GM21529 (cell line): ENCODE measurements at regions not wholly inside any gene's neighbourhood (a gene's known extent, or its start where the extent isn't known, plus 50 kb on each side); places are given as distances from the start of the nearest gene placed in this dataset.
A peak's percentile ranks its signal among the peaks of the same experiment; 100 is the strongest.

Source experiments
- ATAC-seq: cut with Tn5 transposase; IDR thresholded peaks from one replicate; pipeline ENCODE4 v1.9.1; 2021; ENCODE audit not compliant: unreplicated experiment

DNA sequence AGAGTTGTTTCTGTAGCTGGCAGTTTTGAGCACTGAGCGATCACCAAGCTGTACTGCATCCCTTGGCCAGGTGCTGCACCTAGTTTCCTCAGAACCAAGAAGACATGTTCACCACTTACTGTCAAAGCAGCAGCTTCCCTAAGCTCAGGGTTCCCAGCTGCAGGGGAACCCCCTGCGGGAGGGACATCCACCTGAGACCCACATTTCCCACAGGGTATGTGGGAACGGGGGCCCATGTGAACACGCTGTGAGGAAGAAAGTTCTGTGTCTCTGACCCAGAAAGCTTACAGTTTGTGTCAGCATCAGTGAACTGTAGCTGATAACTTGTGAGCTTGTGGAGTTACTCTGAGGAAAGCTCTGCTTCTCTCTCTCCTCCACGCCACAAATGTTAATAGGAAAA is 436.8 kb upstream of the IGFBP3 start:
- ATAC-seq = no peak

DNA sequence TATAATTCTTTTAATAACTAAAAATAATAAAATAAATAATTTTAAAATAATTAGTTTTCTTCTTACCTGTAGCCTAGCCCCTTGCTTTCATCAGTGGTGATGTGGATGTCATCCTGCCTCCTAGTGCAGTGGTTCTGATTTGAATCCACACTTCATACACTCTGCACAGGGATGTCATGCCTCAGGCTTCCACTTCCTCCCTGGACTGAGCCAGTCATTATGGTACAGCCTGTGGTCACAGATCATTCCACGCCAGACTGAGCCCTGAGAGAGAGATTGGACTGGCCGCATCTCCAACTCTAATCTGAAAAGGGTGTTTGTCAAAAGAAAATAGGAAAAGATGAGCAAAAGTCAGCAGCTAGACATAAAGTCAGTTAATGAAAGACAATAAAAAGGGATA is 436.2 kb upstream of the IGFBP3 start:
- ATAC-seq = peak; percentile 69

DNA sequence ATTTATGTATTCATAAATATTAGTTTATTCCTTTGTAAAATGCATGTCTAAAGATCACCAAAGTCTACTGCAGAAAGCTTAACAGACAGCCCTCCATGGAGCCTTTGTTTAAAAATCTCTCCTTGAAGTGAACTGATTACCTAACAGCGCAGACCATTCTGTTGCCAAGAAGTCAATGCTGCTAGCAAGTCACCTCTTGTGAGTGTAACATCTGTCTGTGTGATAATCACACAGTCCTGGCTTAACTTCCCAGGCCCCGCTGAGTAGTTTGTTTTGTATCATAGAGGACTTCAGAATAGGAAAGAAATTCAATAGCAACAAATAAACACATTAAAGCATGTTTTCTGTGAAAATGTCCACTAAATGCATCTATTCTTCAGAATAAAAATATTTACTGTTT is 435.3 kb upstream of the IGFBP3 start:
- no peak for ATAC-seq

DNA sequence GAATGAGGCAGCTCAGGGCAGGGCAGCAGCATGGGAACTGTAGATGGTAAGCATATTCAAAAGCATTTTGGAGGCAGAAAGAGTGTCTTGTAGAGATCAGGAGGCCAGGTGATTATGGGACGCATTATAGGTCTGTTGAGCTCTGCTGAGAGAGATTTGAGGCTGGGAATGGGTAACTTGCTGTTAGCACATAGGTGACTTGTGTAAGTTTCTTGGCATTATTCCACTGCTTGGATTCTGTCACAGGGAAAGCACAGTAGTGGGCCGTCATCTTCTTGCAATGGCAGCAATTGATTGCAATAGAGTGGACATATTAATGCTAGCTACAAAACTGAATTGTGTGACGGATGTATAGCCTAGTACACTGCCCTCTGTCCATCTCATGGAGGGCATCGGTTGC is 434.3 kb upstream of the IGFBP3 start:
- no peak for ATAC-seq

DNA sequence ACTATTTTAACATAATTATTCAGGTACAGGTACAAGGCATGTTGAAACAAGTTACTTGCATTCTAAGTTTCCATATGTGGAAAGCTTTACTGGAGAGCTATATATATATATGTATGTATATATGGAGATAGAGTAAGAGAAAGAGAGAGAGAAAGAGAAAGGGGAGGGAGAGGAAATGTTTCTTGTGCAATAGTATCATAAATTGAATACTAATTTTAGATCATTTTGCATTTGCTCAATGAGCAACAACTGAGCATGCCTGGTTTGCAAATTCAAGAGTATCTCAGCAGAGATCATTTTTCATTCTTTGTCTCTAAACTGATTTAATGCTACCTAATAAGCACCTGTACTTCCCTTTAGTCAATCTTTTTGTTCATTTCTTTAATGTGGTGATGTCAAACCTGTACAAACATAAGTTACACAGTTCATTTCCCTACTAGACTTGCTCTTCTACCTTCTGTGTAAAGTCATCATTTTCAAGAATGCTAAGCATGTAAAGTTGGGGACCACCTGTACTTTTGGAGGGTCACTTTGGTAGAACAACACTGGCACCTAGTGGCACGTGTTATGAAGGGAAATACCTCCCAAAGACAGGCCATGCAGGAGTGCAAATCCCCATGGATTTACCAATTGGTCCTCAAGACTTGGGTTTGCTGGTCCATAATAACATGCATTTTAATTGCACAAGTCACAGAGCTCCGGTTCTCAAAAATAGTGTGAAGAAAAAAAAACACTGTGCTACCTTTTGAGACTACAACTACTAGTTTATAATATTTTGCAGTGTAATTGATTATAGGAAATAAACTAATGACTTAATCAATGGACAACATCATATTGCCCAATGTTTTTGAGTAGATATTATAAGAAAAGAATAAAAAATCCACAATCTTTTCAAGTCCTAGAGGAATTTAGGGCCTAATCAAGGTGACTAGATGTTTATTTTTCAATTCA is 431.2 kb upstream of the IGFBP3 start:
- ATAC-seq = no peak

DNA sequence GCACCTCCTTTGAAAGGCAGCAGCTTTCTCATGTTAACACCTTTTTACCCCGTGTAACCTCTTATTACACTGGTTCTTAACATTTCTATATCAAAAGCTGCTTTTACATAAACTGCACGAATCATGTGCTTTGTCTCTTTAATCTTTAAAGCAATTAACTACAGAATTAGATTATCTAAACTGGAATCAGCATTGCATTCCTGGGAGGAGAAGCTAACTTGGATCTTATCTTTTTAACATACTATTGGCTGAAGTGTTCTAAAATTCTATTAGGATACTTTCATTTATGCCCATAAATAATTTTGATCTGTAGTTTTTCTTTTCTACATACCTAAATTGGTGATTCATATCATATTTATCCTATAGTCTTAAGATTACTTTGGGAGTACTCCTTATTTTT is 428.4 kb upstream of the IGFBP3 start:
- no peak for ATAC-seq

DNA sequence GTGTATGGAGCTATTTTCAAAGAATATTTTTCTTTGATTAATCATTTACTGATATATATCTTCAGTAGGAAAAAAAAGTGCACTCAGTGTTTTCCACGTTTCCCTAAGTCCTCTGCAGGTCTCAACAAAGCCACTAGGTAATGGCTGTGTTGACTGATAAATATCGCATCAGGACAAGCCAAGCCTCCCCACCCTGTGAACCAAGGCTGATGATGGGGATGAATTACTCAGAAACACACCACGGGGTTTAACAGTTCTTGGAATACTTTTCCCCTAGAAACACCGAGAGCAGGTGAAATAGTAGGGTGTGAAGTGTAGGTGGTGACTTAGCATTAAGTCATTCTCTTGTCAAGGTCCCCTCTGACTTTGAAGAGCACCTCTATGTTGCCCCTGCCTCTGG is 423.5 kb upstream of the IGFBP3 start:
- ATAC-seq = no peak

DNA sequence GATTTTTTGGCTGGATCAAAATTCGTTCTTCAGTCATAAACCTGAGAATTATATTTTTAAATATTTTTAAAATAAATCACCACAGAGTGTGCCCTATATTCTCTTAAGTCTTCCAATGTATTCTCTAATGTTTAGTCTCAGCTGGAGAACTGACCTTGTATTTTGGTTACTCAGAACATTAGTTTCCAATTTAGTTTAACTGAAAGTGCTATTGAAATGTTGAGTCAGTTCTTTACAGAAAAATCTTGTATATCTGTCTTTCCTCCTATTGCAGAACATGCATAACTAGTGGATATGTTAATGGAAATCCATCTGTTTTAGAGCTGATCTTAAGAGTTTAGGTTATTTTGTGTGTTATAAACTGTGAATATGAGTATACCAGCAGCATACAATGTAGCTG is 422.7 kb upstream of the IGFBP3 start:
- no peak for ATAC-seq

DNA sequence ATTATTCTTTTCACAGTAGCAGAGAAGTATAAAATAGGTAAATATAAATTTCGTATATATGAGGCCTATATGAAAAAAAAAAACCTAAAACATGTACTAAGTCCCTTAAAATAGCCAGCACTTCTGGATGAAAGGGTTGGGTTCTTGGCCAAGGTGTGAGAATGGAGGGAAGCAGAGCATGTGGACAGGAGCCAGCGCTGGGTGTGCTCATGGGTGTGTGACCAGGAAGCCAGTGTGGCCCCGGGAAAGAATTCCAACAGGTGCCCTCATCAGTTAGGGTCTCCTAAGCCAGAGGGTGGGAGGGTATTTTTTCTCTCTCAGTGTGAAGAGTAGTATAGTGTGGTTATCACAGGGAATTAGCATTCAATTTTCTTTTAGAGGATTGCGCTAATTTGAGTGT is 401.9 kb upstream of the IGFBP3 start:
- no peak for ATAC-seq

DNA sequence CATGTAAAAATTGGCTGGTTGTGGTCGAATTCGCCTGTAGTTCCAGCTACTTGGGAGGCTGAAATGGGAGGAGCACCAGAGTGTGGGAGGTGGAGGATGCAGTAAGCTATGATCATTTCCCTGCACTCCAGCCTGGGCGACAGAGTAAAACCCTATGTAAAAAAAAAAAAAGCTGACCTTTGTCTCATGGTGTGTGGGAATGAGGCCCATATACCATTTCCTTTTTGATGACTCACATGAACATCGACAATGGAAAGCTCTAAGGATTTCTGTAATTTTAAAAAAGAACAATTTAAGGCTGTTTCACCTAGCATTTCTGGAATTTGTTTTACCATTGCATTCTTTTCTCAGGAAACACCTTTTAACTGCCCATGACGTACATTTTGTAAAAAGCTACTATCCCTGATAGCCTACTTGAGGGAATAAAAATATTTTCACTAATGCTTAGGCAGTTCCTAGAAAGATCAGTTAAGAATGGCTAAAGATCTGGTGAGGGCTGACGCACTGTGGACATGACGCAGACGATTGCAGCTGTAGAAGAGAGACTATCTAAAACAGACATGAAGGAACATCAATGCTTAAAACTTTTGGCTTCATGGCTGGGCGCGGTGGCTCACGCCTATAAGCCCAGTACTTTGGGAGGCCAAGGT is 400.6 kb upstream of the IGFBP3 start:
- ATAC-seq = no peak

DNA sequence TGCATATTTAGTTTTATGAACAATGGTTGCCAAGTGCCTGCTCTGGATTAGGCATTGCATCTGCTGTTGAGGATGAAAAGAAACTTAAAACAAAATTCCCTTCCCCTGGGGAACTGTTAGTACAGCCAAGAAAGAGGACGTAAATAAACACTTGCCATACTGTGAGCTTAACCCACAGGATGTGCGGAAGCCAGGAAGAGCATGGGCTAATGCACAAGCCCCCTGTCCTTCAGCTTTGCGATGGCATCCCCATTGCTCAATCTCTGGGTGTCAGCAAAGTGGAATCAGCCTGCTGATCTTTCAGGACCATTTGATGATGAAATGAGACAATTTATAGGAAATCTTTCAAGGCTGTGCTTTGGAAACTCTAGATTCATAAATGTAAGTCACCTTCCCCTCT is 399.9 kb upstream of the IGFBP3 start:
- no peak for ATAC-seq

DNA sequence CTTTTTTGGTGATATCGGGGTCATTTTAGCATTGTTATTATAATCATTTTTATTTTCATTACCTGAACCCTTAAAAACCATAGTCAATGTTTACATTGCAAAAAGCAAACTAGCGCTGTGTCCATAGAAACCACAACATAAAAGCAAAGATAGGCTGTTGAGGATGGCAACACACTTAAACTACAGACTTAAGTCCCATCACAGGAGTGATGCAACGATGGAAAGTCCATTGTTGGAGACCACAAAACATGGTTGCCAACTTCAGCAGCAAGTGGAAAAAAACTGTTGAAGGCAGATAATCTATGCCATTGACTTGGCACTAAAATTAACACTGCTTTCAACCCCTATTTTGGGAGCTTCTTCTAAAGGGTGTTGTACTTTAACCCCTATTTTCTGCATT is 398.8 kb upstream of the IGFBP3 start:
- no peak for ATAC-seq

DNA sequence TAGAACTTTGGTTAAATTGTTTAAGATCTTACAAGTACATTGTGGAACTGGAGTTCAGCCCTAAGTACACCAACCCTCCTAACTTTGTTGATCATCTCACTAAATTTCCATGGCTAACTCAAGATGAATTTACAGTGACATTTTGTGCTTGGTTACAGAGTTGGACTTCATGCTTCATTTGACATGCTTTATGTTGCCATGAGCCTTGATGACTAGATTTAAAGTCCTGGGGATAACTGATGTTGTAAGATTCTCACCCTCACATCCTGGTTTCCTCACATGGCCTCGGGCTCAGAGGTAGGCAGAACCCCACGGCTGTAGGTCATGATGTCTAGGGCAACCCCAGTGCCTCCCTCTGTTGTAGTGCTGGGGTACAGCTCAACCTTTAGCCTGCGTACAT is 397.2 kb upstream of the IGFBP3 start:
- ATAC-seq = no peak

DNA sequence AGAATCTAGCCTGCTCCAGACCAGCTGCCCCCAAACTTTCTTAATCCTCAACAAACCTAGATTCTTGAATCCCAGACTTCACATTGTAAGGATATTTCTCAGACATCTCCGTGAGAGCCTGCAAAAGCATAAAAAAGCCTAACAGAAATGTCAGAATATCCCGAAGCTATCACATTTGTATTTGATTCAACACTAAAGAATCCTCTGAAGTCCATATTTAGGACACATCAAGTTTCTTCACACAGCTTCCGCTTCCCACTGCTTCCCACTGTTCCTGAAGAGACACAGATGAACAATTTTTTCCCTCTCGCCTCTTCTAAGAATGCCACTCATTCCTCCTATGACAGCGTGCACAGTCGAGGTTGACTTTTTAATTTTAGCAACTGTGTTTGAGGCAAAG is 396.2 kb upstream of the IGFBP3 start:
- no peak for ATAC-seq

DNA sequence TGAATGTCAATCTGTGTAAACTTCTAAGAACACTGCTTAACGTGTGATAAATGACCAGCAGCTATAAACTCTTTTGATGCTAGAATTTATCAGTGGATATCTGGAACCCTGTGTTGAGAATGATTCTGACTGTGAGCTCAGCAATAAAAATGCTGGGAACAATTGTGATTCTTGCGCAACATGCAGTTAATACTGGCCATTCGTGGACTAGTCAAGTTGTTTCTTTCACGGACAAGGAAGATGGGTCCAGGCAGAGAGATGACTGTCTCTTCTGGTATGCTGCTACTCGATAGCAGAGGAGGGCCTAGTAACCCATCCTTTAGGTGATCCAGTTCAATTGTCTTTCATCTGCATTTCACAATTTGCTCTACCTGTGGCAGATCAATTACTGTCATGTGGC is 394.8 kb upstream of the IGFBP3 start:
- ATAC-seq = no peak

DNA sequence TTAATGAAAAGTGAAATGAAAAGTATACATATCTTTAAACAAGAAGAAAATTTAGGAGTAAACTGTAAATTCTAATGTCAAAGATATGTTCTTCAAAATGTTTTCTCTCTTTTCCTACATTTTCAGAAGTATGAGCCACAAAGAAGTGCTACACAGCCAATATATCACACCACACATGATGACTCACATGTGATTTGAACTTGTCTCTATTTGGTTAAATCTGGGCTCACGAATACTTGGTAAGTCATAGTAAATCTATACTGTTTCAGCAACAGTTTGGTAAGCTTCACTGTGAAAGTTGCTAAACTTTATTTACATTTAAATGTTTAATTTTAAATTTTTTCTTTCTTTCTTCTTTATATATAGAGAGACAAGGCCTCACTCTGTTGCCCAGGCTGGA is 380.6 kb upstream of the IGFBP3 start:
- no peak for ATAC-seq

DNA sequence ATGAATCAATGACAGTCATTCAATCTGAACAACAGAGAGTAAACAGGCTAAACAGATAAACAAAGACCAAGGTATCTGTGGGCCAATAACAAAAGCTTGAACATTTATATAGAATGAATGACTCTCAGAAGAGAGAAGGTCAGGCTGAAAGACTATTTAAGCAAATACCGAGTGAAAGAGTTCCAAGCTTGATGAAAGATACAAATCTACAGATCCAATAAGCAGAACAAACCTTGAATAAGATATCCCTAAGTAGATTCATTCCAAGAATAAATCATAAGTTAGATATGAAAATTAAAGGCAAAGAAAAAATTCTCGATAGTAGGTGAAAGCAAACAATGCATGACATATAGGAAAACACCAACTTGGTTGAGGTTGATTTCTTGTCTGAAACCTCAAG is 376.4 kb upstream of the IGFBP3 start:
- no peak for ATAC-seq

DNA sequence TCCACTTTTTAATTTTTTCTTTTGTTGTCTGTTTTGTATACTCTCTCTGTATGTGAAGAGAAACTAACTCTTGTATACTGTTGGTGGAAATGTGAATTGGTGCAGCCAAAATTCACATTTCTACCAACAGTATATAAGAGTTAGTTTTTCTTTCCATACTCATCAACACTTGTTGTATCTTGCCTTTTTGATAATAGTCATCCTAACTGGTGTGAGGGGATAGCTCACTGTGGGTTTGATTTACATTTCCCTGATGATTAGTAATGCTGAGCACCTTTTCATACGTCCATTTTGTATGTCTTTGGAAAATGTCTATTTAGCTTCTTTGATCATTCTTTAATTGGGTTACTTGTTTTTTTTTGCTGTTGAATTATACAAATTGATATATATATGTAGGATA is 375.5 kb upstream of the IGFBP3 start:
- ATAC-seq = no peak

DNA sequence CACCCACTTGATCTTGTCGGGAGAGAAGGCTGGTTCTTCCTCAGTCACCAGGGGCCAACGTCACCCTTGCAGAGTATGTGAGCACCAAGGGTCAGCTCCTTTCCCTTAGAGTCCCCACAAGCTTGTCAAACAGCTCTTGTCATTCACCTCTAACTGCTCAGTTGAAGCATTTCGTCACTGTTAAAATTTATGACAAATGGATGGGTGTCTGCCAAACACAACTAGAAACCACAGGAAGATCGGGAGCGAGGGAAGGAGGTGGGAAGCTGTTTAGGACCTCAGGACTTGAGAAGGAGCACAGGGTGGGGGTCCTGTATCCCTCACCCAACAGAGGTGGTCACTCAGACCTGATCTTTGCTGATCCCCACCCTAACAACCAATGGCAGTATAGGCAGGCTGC is 373.3 kb upstream of the IGFBP3 start:
- ATAC-seq = no peak

DNA sequence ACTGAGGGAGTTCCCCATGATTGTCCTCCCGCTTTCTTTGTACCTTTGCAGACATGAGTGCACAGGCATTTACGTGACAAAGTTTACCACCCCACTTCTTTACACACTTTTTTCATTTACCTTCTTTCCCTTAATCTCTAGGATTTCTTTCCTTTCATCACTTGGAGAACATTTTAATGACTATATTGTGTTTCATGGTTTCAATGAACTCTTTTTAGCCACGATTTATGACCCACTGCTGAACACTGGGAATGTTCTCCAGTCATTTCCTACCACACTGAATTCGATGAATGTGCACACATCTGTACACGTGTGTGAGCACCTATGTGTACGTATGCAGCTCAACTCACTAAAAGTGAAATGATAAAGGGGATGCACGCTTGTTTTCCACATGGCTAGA is 371.7 kb upstream of the IGFBP3 start:
- no peak for ATAC-seq

DNA sequence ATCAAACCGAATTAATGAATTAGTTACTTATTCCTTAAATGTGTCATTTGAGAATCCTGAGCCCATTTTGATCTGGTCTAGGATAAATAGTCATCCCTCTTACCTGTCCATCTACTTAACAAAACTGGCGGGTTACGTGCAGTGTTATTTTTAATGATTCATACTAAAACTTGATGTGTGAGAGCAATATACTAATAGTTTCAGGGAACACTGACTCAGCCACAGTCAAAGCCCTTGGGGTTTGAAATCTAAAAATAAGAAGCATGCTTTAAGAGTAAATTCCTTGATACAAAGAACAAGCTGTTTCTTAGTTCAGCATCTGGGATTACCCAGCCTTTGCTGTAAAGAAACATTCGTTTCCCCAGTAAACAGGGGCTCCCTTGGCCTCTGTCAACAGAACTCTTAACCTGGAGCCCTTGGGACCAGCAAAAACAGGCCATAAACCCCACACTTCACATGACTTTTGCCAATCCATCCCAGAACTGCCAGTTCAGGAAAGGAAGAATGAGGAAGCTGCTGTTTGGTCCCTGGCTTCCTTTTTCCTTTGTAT is 370.6 kb upstream of the IGFBP3 start:
- ATAC-seq = peak; percentile 60

DNA sequence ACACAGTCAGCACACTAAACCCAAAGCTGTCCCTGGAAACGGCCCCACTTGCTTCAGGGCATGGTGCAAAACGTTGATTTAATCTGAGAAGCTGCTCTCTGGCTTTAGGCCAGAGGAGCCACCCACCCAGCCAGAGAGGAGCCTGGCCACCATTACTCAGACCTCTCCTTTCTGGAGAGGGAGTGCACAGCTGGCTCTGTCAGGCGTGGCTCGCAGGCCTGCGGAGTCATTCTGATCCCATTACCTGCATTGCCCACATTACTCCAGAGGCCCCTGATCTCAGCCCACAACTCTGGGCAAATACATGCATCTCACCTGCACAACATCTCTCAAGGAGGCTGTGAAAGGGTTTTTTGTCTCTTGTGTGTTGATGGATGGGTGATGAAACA is 370.0 kb upstream of the IGFBP3 start:
- peak; percentile 79 for ATAC-seq
